HG02981 (cell line): ENCODE measurements at regions not wholly inside any gene's neighbourhood (a gene's known extent, or its start where the extent isn't known, plus 50 kb on each side); places are given as distances from the start of the nearest gene placed in this dataset.

Experiments used
- ATAC-seq: cut with Tn5 transposase; IDR thresholded peaks from one replicate; pipeline ENCODE4 v1.9.1; 2021; ENCODE audit warnings: mild to moderate bottlenecking, moderate library complexity; ENCODE audit not compliant: unreplicated experiment

- no peak for ATAC-seq
Measured at GRCh38 chr13:89610881-89611280, 1736.6 kb upstream of the MIR17HG start.

DNA sequence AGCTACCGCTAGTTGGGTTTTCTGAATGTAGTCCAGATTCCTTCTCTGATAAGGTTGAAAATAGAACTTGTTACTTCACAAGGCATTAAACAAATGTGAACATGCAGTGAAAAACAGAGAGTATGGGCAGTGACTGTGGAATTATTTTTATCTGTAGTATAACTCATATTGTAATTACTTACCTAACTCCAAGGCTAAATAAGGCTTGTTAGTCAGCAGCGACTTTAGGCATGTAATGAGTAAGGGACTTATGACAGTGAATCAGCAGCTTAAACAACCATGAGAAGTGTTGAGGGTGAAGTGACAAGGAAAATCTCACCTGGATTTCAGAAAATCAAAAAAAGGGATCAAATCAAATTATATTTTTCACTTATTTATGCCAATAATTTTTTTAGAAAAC is 1719.5 kb upstream of the MIR17HG start:
- no peak for ATAC-seq

GRCh38 chr13:89628567-89628966 is 1718.9 kb upstream of the MIR17HG start:
- no peak for ATAC-seq

GRCh38 chr13:89650226-89650625 is 1697.3 kb upstream of the MIR17HG start:
- ATAC-seq, result no peak

GRCh38 chr13:89660752-89661151 is 1686.7 kb upstream of the MIR17HG start:
- no peak for ATAC-seq

DNA sequence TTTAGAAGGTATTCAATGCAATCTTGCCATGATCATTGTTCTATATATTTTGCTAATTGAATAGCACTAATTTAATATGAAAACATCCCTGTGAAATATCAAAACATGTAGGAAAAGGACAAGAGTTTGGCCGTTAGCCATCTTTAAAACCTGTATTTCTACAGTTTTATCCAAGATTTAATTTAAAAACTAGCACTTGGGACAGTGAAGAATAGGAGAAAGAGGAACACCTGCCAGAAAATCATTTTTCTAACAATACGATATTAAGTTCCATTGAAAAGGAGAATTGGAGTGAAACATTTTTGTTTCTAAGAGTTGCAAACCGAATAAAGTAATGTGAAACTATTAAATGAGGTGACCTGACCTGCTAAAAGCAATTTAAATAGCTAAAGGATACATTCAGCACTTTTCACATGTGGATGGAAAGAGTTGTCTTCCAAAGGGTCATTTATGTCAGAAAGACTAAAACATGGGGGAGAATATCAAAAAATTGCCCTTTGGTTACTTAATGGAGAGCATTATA is 1673.6 kb upstream of the MIR17HG start:
- ATAC-seq, result no peak

DNA sequence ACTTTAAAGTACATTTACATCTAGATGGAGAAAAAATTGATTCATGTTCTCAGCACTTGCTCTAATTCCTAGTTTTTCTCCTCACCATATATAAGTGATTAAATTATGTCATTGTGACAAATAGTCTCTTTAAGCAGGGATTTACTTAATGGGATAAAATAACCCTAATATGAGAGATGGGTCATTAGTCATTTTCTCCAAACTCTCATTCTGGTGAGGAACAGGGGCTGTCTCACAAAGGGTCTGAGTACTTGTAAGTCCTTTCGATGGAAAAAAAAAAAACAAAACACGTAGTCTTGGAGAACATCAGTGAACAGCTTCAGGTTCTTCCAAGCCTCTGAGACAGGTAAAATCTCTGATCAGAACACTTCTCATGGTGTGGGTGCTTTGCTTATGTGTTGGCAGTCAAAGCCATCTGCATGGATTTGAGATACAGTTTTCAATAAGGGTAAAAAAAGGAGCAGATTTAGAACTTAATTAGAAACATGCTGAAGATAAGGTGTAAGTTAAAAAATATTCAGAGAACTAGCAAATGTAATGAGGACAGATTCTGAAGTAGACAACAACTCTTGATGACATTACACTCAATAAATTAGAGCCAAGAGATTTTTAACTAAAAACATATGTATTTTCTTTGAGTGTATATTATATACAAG is 1668.9 kb upstream of the MIR17HG start:
- no peak for ATAC-seq

DNA sequence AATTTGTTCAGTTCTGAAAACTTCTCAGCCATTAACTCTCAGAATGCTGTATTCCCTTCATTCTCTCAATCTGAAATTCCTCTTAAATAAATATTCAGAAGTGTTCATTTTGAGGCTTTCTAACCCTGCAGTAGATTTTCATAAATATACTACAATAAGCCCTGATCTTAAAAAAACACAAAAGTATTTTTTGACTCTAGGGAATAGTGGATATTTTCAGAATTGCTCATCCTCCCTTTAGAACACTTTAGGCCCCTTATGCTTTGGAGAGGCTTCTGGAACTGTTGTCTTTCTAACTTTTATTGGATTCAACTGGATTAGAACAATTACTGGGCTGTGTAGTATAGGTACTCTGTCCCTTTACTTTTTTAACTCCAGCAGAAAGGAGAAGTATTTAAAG is 1662.6 kb upstream of the MIR17HG start:
- no peak for ATAC-seq

DNA sequence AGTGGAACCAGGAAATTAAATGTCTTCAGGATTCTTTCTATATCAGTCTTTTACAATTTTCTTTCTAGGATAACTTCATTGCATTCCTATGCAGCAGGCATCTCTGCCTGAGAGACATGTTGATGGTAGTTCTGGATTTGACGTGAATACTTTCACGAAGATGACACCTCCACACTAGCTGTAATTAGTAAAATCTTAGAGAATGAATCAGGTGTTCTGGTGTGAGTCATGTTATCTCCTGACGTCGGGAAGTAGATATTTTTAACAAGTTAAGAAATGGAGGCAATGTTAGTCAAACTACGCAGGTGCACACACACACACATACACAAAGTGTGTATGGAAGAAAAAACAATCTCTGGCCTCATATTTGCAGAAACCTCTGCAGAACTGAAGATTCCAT is 1661.3 kb upstream of the MIR17HG start:
- no peak for ATAC-seq

DNA sequence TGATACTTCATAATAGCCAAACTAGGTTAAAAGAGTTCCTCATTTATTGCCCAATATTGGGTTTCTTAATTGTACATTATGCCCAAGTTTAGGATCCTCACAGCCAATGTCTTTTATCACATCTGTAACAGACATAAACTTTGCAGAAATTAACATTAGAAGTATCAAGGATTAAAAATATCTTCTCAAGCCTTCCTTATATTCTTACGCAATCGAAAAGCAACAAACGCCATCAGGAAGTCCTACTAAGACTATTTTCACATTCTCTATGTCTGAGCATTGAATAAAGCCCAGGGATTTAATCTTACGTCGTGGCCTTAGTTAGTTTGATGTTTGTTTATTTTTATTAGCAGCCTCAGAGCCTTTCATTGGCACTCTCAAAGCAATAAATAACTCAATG is 1660.4 kb upstream of the MIR17HG start:
- no peak for ATAC-seq

DNA sequence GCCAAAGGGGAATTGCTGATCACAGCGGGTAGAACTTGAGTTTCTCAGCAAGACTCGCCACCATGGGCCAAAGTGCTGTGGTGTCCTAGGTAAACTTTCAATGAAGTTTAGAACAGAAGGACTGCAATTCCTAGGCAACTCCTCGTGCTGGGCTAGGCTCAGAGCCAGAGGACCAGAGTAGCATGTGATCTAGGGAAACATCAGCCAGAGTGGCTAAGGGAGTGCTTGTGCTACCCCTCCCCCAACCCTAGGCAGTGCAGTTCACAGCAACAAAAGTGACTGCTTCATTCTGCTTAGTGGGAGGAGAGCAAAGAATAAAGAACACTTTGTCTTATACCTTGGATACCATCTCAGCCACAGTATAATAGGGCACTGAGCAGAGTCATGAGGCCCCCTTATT is 1658.6 kb upstream of the MIR17HG start:
- ATAC-seq, result no peak

- no peak for ATAC-seq
Measured at GRCh38 chr13:89694451-89694850, 1653.0 kb upstream of the MIR17HG start.

GRCh38 chr13:89695343-89696257 is 1651.9 kb upstream of the MIR17HG start:
- no peak for ATAC-seq

GRCh38 chr13:89701913-89702312 is 1645.6 kb upstream of the MIR17HG start:
- ATAC-seq, result no peak

DNA sequence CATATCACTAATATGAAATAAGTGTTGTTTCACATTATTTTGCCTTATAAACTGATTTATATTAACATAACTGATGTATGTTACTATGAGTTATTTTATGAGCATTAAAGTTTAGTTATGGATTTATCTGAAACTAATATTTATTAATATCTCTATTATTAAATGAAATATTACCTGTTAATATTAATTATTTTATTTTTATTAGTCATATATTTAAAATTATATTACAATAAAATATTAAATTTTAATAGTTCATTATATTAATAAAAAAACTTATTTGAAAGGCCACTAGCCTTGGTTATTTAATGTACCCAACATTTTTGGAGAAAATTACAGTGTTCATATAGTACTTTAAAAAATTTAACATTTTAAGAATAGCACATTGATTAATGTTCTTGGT is 1643.4 kb upstream of the MIR17HG start:
- ATAC-seq, result no peak

- no peak for ATAC-seq
Measured at GRCh38 chr13:89708013-89708412, 1639.5 kb upstream of the MIR17HG start.

DNA sequence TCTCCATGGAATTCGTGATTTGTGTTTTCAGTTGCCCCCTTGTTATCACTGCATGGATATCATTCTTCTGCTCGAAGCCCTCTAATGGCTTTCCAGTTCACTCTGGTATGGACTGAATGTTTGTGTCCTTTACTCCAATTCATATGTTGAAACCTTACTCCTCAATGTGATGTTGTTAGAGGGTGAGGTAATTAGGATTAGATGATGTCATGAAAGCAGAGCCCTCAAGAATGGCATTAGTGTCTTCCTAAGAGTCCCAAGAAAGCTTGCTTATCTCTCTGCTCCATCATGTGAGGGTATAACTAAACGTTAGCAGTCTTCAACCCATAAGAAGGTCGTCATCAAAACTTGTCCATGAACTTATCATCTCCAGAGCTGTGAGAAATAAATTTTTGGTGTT is 1626.3 kb upstream of the MIR17HG start:
- no peak for ATAC-seq

DNA sequence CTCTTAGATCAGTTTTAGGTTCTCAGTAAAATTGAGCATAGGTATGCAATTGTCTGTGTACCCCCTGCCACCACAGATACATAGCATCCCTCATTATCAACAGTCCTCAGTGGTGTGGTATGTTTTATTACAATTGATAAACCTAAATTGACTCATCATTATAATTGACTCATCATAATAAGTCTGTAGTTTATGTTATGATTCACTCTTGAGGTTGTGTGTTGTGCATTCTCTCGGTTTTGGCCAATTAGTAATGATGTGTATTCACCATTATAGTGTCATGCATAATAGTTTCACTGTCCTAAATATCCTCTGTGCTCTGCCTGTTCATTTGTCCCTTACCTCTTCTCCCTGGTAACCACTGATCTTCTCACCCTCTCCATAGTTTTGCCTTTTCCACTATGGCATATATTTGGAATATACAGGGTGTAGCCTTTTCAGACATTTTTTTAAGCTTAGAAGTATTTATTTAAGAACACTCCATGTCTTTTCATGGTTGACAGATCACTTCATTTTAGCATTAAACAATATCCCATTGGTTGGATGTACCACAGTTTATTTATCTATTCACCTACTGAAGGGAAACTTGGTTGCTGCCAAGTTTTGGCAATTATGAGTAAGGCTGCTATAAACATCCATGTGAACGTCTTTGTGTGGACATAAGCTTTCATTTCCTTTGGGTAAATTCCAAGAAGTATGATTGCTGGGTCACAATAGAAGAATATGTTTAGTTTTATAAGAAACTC is 1620.6 kb upstream of the MIR17HG start:
- ATAC-seq, result no peak

- ATAC-seq, result no peak
Measured at GRCh38 chr13:89733829-89734228, 1613.7 kb upstream of the MIR17HG start.

DNA sequence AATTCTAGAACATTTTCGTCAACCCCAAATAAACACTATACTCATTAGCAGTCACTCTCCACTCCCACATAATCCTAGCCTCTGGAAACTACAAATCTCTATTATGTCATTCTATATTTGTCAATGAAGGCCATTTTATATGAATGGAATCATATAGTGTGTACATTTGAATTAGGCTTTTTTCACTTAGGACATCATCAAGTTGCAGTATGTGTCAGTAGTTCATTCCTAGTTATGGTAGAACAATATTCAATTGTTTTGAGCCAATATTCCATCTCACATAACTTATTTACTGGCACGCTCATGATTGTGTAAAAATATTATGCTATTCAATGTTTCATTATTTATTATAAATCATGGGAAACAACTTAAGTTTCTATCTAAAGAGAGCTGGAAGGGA is 1610.4 kb upstream of the MIR17HG start:
- no peak for ATAC-seq

DNA sequence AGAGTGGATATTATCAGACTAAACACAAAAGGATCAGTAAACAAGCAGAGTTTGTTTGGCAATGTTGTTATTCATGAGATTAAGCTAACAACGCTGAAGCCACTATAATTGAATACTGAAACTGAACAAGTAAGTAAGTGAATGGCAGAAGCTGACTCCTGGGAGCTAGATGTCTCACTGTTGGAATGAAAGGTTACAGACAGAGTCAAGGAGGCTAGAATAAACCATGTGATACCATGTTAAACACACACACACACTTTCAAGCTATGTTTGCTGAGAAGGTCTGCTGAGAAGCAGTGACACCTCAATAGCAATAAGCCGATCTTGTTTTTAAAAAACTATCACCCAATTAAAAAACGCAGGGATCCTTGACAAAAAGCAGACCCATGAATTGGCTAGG is 1609.4 kb upstream of the MIR17HG start:
- ATAC-seq, result no peak
